HepG2 (cell line): ENCODE measurements at regions not wholly inside any gene's neighbourhood (a gene's known extent, or its start where the extent isn't known, plus 50 kb on each side); places are given as distances from the start of the nearest gene placed in this dataset.

ENCODE experiments used
- ATAC-seq: fragments of 200-7000 bp; cut with Tn5 transposase; 3 replicates; pipeline ENCODE4 v1.9.1; 2020; ENCODE audit warnings: mild to moderate bottlenecking, moderate library complexity
- BruUV-seq: library from RNA; stranded (reverse); fragments of 400-500 nt; replicated peaks from 2 replicates; lab custom pipeline; 2021; lab: Mats Ljungman, UMichigan
- CTCF ChIA-PET: fragments of 300-600 bp; formaldehyde crosslinking; extraction: SDS; loops from one replicate; lab custom pipeline; 2021; ENCODE audit warnings: low total read pairs, inconsistent platforms, low intra/inter-chr PET ratio; lab: Yijun Ruan, JAX
- POLR2A ChIA-PET: fragments of 350-600 bp; sonication (Branson Sonifier 250); formaldehyde crosslinking; loops from one replicate; lab custom pipeline; 2020; ENCODE audit warnings: antibody characterized with exemption, inconsistent platforms; lab: Yijun Ruan, JAX
- DNase-seq: peaks from one replicate; pipeline ENCODE4 v3.0.0-alpha.2; 2015; ENCODE audit warnings: low spot score
- FAIRE-seq: peaks from 3 replicates; lab custom pipeline; 2011; peaks lifted over from hg19 to GRCh38; lab: Jason Lieb, UNC
- H2AFZ ChIP-seq: one replicate; pipeline ENCODE4 v1.6.1; 2011; ENCODE audit warnings: low read length, inconsistent platforms
- H3K27ac ChIP-seq: fragments of 300-600 bp; 3 replicates; pipeline ENCODE4 v1.8.0; 2011; ENCODE audit warnings: mixed run types, mild to moderate bottlenecking, mixed read lengths, low read length, inconsistent platforms; ENCODE audit not compliant: insufficient read depth; ENCODE audit errors: extremely low read length
- H3K27me3 ChIP-seq, 2 experiments: fragments of 200-600 bp in 1 of 2; 2 replicates in 1 of 2; 3 replicates in 1 of 2; pipeline versions ENCODE4 v1.6.0 to v1.8.0; 2011; ENCODE audit warnings: low read length in 2 of 2, mild to moderate bottlenecking in 2 of 2, moderate library complexity in 2 of 2, inconsistent platforms in 1 of 2; ENCODE audit not compliant: insufficient read depth in 2 of 2, control insufficient read depth in 1 of 2
- H3K36me3 ChIP-seq, 2 experiments: fragments of 200-600 bp in 1 of 2; replicated peaks in 1 of 2; 2 replicates in 1 of 2; 3 replicates in 1 of 2; pipeline versions ENCODE4 v1.5.1 to v1.8.0; 2011; ENCODE audit warnings: low read length in 2 of 2, inconsistent platforms in 1 of 2; ENCODE audit not compliant: insufficient read depth in 2 of 2, control insufficient read depth in 1 of 2
- H3K4me1 ChIP-seq: 2 replicates; pipeline ENCODE4 v1.5.1; 2012; ENCODE audit warnings: low read length, inconsistent platforms; ENCODE audit not compliant: insufficient read depth
- H3K4me2 ChIP-seq: 2 replicates; pipeline ENCODE4 v1.6.0; 2011; ENCODE audit warnings: low read depth, low read length, inconsistent platforms
- H3K4me3 ChIP-seq, 3 experiments: fragments of 200-600 bp in 1 of 3; sonication (generic), shearing (Covaris generic) in 1 of 3; replicated peaks in 1 of 3; 2 replicates each; pipeline ENCODE4 v1.5.1; 2011 to 2016; ENCODE audit warnings: low read length in 3 of 3, inconsistent platforms in 2 of 3, low read depth in 2 of 3, mild to moderate bottlenecking in 2 of 3, control low read depth in 1 of 3, mixed read lengths in 1 of 3; ENCODE audit not compliant: insufficient read depth in 1 of 3
- H3K79me2 ChIP-seq: one replicate; pipeline ENCODE4 v1.6.1; 2011; ENCODE audit warnings: low read length, inconsistent platforms; ENCODE audit not compliant: insufficient read depth
- H3K9ac ChIP-seq: 2 replicates; pipeline ENCODE4 v1.6.0; 2011; ENCODE audit warnings: mild to moderate bottlenecking, low read depth, low read length, inconsistent platforms; ENCODE audit not compliant: insufficient read depth
- H3K9me3 ChIP-seq: 2 replicates; pipeline ENCODE4 v1.5.1; 2012; ENCODE audit warnings: mild to moderate bottlenecking, low read length
- H4K20me1 ChIP-seq: 2 replicates; pipeline ENCODE4 v1.6.0; 2011; ENCODE audit warnings: inconsistent platforms, mild to moderate bottlenecking, low read length, moderate library complexity; ENCODE audit not compliant: insufficient read depth
- ELF1 ChIP-seq: sonication (generic); formaldehyde crosslinking; IDR thresholded peaks from 2 replicates; pipeline ENCODE4 v1.4.0; 2020; ENCODE audit warnings: missing genetic modification reagents
- KLF12 ChIP-seq: sonication (generic); formaldehyde crosslinking; IDR thresholded peaks from 2 replicates; pipeline ENCODE4 v1.4.0; 2020; ENCODE audit warnings: missing genetic modification reagents, borderline replicate concordance
- MATR3 ChIP-seq: sonication (generic); formaldehyde crosslinking; IDR thresholded peaks from 2 replicates; pipeline ENCODE4 v1.4.0; 2020; ENCODE audit warnings: missing genetic modification reagents
- PHB2 ChIP-seq: fragments of 450-650 bp; IDR thresholded peaks from 2 replicates; pipeline ENCODE4 v1.6.1; 2018; ENCODE audit not compliant: partially characterized antibody
- PHF5A ChIP-seq: IDR thresholded peaks from one replicate; pipeline ENCODE4 v1.6.1; 2018; ENCODE audit warnings: low read depth, missing genetic modification reagents; ENCODE audit not compliant: unreplicated experiment
- PITX1 ChIP-seq: sonication (generic); formaldehyde crosslinking; IDR thresholded peaks from 2 replicates; pipeline ENCODE4 v1.5.1; 2020; ENCODE audit warnings: mild to moderate bottlenecking, missing genetic modification reagents
- ZNF7 ChIP-seq: IDR thresholded peaks from 2 replicates; pipeline ENCODE4 v1.6.1; 2016; ENCODE audit warnings: missing biosample characterization, missing genetic modification reagents
- WGBS: methylation state at CpG from one replicate; pipeline ENCODE4 v1.1.6; 2017; ENCODE audit warnings: low lambda C conversion rate; 5-methylcytosine and 5-hydroxymethylcytosine counted together
- in situ Hi-C: cut with HindIII; loops from 2 replicates; pipeline ENCODE4 v1.10.0; 2017; ENCODE audit warnings: low pct_unique_long_range_greater_than_20kb; ENCODE audit not compliant: extremely low pct_ligation_motif_present
- intact Hi-C: fragments of 100-400 bp; cut with micrococcal nuclease; formaldehyde crosslinking; loops from one replicate; pipeline ENCODE4 v1.10.0; 2022; ENCODE audit not compliant: unreplicated experiment
- TF ChIP-seq, protein P1 (sequence below), 2 experiments: sonication (generic) in 1 of 2; formaldehyde crosslinking in 1 of 2; IDR thresholded peaks; 2 replicates each; pipeline versions ENCODE4 v1.4.0 to v1.6.1; 2016 to 2020; ENCODE audit warnings: borderline replicate concordance in 1 of 2, low read depth in 1 of 2, mild to moderate bottlenecking in 1 of 2, missing genetic modification reagents in 1 of 2

DNA sequence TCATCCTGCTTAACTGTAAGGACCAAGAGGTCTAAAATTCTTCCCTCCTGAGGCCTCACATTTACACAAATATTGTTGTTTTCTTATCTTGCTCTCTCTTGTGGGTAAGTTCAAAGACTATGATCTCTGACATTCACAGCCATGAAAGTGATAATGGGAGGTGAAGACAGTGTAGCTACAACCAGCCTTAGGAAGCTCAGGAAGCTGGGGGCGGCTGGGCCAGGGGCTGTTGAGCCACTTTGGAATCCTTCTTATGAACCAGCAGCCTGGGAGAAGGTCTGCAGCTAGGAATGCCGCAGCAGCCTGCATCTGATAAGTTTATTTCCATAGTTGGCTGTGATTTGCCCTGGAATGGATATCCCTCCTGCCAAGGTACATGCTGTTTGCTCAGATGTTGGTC lies 316.2 kb downstream of the STIM2 start:
- Histone ChIP-seq H3K27ac (no peak overlapping the region), H2AFZ (no peak overlapping the region), H4K20me1 (no peaks in the 10 kb centered on the region), H3K4me2 (no peak overlapping the region), H3K9ac (no peak overlapping the region), H3K27me3 (no peaks in the 10 kb centered on the region), H3K4me1 (no peaks in the 10 kb centered on the region), H3K4me3 (no peak overlapping the region), H3K79me2 (no peaks in the 10 kb centered on the region), H3K9me3 (no peaks in the 10 kb centered on the region), H3K36me3 (no peaks in the 10 kb centered on the region)
- ATAC-seq, result no peak
- DNase-seq, result no peak
- no peak for FAIRE-seq
- ChIA-PET CTCF (no interaction called here), POLR2A (no interaction called here)
- BruUV-seq, result no TSS peak
- TF ChIP-seq ZNF7, result no peak
- TF ChIP-seq, protein P1, sequence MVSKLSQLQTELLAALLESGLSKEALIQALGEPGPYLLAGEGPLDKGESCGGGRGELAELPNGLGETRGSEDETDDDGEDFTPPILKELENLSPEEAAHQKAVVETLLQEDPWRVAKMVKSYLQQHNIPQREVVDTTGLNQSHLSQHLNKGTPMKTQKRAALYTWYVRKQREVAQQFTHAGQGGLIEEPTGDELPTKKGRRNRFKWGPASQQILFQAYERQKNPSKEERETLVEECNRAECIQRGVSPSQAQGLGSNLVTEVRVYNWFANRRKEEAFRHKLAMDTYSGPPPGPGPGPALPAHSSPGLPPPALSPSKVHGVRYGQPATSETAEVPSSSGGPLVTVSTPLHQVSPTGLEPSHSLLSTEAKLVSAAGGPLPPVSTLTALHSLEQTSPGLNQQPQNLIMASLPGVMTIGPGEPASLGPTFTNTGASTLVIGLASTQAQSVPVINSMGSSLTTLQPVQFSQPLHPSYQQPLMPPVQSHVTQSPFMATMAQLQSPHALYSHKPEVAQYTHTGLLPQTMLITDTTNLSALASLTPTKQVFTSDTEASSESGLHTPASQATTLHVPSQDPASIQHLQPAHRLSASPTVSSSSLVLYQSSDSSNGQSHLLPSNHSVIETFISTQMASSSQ (IDR thresholded peaks at IDR 0.05; ENCODE audit: low read depth), result no peak
- TF ChIP-seq, protein P1 (CRISPR knock-in tag; IDR thresholded peaks at IDR 0.05; ENCODE audit: borderline replicate concordance), result no peak
- no peak for TF ChIP-seq PHB2
- TF ChIP-seq PITX1, result no peak
- no peak for TF ChIP-seq ELF1 (CRISPR knock-in tag)
- TF ChIP-seq MATR3, result no peak
- no peak for TF ChIP-seq KLF12 (CRISPR knock-in tag)
- TF ChIP-seq PHF5A (CRISPR knock-in tag), result no peak
- WGBS, result 7% methylated on average over 2 of the region's 2 CpGs
- in situ Hi-C loops (no loop called here), intact Hi-C loops (loop anchor here (1.0 to 5.0 kb wide), 2 partner anchors 130 to 141 kb away; no protein-coding TSS in a partner anchor)
